Esophagus squamous epithelium (tissue), 5 donors: ENCODE measurements at regions not wholly inside any gene's neighbourhood (a gene's known extent, or its start where the extent isn't known, plus 50 kb on each side); places are given as distances from the start of the nearest gene placed in this dataset.
"Not testable (repeated sequence)": the region's sequence is repeated elsewhere in the genome, so short reads cannot be mapped to it uniquely, and the experiment has no call there.

Source experiments
- DNase-seq: peaks from one replicate; lab custom pipeline; 2025; lab: John Stamatoyannopoulos, UW
- H3K27ac ChIP-seq, 4 donors: fragments of 200-600 bp; sonication (generic); one replicate each; pipeline ENCODE4 v1.5.1; 2016 to 2019; ENCODE audit warnings: mild to moderate bottlenecking in 1 of 4
- H3K27me3 ChIP-seq, 4 donors: fragments of 200-600 bp; sonication (generic); 1 replicate in 3 of 4; 2 replicates in 1 of 4; pipeline versions ENCODE4 v1.5.1 to v1.6.0; 2017 to 2021; ENCODE audit warnings: antibody characterized with exemption in 1 of 4
- H3K36me3 ChIP-seq, 3 donors: fragments of 200-600 bp; sonication (generic); one replicate each; pipeline ENCODE4 v1.5.1; 2016 to 2019
- H3K4me1 ChIP-seq, 3 donors: fragments of 200-600 bp; sonication (generic); one replicate each; pipeline ENCODE4 v1.5.1; 2017 to 2019
- H3K4me3 ChIP-seq, 4 donors: fragments of 200-600 bp; sonication (generic); 1 replicate in 3 of 4; 2 replicates in 1 of 4; pipeline ENCODE4 v1.5.1; 2016 to 2019; ENCODE audit warnings: mild to moderate bottlenecking in 2 of 4, moderate library complexity in 1 of 4
- H3K9me3 ChIP-seq, 3 donors: fragments of 200-600 bp; sonication (generic); one replicate each; pipeline ENCODE4 v1.5.1; 2016 to 2019
- CTCF ChIP-seq, 6 experiments: fragments of 450-650 bp in 4 of 6; fragments of 200-600 bp in 2 of 6; sonication (generic) in 2 of 6; IDR thresholded peaks; one replicate each; pipeline ENCODE4 v1.5.1; 2016 to 2019; ENCODE audit warnings: antibody characterized with exemption in 6 of 6, mild to moderate bottlenecking in 4 of 6, moderate library complexity in 4 of 6
- POLR2A ChIP-seq, 4 donors: fragments of 450-650 bp; IDR thresholded peaks; one replicate each; pipeline ENCODE4 v1.6.1; 2017; ENCODE audit warnings: antibody characterized with exemption in 4 of 4, mild to moderate bottlenecking in 4 of 4, moderate library complexity in 3 of 4
- WGBS, 2 donors: methylation state at CpG; one replicate each; pipeline ENCODE4 v1.1.5; 2018; 5-methylcytosine and 5-hydroxymethylcytosine counted together
- intact Hi-C: fragments of 100-400 bp; cut with DNase I; formaldehyde crosslinking; loops from one replicate; pipeline ENCODE4 v1.15.0; 2022
- donor health status: DM: yes; HTN: yes; CAD: no.

GRCh38 chr1:157218671-157219070 is 80.5 kb upstream of the ETV3 start:
- intact Hi-C loops = no loop called here
- WGBS, 2 donors = 61 to 84% methylated on average over 5 to 6 of the region's 6 CpGs
- Histone ChIP-seq H3K27ac (no peak overlapping the region), H3K36me3 (no peaks in the 10 kb centered on the region), H3K27me3 (peaks cover 0 to 30% (median 0%) of the 10 kb centered on the region in 4 donors), H3K4me3 (no peak overlapping the region), H3K9me3 (peaks cover 0 to 13% (median 0%) of the 10 kb centered on the region in 3 donors), H3K4me1 (no peaks in the 10 kb centered on the region)
- DNase-seq = no peak
- TF ChIP-seq CTCF (IDR thresholded peaks at IDR 0.05) = no peak
- TF ChIP-seq POLR2A (IDR thresholded peaks at IDR 0.05) = no peak

DNA sequence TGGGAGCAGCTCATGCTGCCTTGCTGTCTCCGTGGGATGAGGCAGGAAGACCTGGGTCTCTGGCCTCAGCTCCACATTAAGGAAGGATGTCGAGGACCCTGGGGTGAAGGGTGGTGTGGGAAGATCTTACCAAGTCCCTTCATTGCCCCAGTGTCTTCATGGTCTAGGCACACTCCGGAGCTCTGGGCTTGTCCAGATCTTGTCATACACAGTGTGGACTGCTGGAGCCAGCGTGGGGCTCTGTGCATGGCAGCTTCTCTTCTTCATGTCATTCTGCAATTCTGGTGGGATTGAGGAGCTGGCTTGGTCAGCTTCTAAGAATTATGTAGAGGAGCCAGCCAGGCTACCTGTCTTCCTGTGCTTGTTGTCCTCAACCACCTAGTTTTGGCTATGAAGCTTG is 79.3 kb upstream of the ETV3 start:
- WGBS, 2 donors = 52 to 58% methylated on average over 2 of the region's 4 CpGs
- no peak for TF ChIP-seq POLR2A (IDR thresholded peaks at IDR 0.05)
- no peak for TF ChIP-seq CTCF (IDR thresholded peaks at IDR 0.05)
- peaks cover 0 to 30% (median 0%) of the 10 kb centered on the region in 4 donors for H3K27me3 ChIP-seq
- intact Hi-C loops = no loop called here
- H3K4me1 ChIP-seq = no peaks in the 10 kb centered on the region
- peaks cover 0 to 20% (median 0%) of the 10 kb centered on the region in 3 donors for H3K9me3 ChIP-seq
- no peak overlapping the region for H3K4me3 ChIP-seq
- no peak for DNase-seq
- no peak overlapping the region for H3K27ac ChIP-seq
- H3K36me3 ChIP-seq = no peaks in the 10 kb centered on the region

DNA sequence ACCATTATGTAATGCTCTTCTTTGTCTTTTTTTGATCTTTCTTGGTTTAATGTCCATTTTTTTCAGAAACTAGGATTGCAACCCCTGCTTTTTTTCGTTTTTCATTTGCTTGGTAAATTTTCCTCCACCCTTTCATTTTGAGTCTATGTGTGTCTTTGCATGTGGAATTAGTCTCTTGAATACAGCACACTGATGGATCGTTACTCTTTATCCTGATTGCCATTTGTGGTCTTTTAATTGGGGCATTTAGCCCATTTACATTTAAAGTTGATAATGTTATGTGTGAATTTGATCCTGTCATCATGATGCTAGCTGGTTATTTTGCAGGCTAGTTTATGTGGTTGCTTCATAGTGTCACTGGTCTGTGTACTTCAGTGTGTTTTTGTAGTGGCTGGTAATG is 75.6 kb upstream of the ETV3 start:
- TF ChIP-seq POLR2A (IDR thresholded peaks at IDR 0.05) (no peak), CTCF (IDR thresholded peaks at IDR 0.05) (no peak)
- no peaks in the 10 kb centered on the region for H3K36me3 ChIP-seq
- no peak overlapping the region for H3K27ac ChIP-seq
- no peak for DNase-seq
- no peak overlapping the region for H3K4me3 ChIP-seq
- WGBS, 2 donors = 48 to 60% methylated on average over 2 of the region's 2 CpGs
- no peaks in the 10 kb centered on the region for H3K4me1 ChIP-seq
- peaks cover 0 to 20% (median 0%) of the 10 kb centered on the region in 3 donors for H3K9me3 ChIP-seq
- H3K27me3 ChIP-seq = peaks cover 0 to 19% (median 0%) of the 10 kb centered on the region in 4 donors
- intact Hi-C loops = no loop called here

DNA sequence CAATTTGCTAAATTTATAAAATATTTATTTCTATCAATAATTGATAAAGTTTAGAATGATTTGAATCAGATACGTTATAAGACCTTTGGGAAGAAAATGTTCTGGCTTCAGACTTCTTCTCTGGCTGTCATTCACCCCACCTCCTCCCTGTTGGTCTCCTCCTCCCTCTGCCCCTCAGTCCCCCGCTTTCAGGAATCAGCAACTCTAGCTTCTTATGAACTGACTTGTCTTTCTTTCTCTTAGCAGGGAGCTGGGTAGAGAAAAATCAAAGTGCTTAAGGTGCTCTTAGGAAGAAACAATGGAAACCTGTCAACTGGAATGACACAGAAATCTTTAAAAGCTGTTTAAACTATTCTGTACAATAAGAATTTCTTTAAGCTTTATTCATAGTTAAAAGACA is 71.3 kb upstream of the ETV3 start:
- TF ChIP-seq CTCF (IDR thresholded peaks at IDR 0.05) = no peak
- TF ChIP-seq POLR2A (IDR thresholded peaks at IDR 0.05) = no peak
- Histone ChIP-seq H3K4me1 (no peaks in the 10 kb centered on the region), H3K36me3 (no peaks in the 10 kb centered on the region), H3K27ac (no peak overlapping the region), H3K9me3 (peaks cover 0 to 16% (median 0%) of the 10 kb centered on the region in 3 donors), H3K4me3 (no peak overlapping the region), H3K27me3 (peaks cover 0 to 20% (median 0%) of the 10 kb centered on the region in 4 donors)
- intact Hi-C loops = no loop called here
- no peak for DNase-seq
- 33 to 38% methylated on average over 2 of the region's 2 CpGs for WGBS, 2 donors

DNA sequence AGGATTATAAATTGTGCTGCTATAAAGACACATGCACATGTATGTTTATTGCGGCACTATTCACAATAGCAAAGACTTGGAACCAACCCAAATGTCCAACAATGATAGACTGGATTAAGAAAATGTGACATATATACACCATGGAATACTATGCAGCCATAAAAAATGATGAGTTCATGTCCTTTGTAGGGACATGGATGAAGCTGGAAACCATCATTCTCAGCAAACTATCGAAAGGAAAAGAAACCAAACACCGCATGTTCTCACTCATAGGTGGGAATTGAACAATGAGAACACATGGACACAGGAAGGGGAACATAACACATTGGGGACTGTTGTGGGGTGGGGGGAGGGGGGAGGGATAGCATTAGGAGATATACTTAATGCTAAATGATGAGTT is 67.8 kb upstream of the ETV3 start:
- H3K4me3 ChIP-seq, H3K9me3 ChIP-seq, H3K27ac ChIP-seq, intact Hi-C loops, DNase-seq, H3K4me1 ChIP-seq, H3K36me3 ChIP-seq: not testable (repeated sequence)
- WGBS, 2 donors = 90 to 91% methylated on average over 3 of the region's 3 CpGs
- H3K27me3 ChIP-seq = peaks cover 0 to 39% (median 0%) of the 10 kb centered on the region in 4 donors

DNA sequence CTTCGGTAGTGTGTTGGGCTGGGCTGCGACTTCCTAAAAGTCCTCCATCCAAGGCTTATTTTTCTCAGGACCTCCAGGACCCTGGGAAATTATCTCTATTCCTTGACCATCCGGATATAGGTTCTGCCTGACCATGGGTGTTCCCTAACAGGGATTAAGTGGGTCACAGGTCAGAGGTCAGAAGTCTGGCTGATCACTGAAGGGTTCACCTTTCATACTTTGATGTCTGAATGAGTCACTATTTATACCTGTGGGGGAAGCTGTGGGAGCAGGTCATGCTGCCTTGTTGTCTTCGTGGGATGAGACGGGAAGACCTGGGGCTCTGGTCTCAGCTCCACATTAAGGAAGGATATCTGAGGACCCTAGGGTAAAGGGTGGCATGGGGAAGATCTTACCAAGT is 65.0 kb upstream of the ETV3 start:
- TF ChIP-seq CTCF (IDR thresholded peaks at IDR 0.05) = no peak
- TF ChIP-seq POLR2A (IDR thresholded peaks at IDR 0.05) = no peak
- no peak overlapping the region for H3K27ac ChIP-seq
- no peaks in the 10 kb centered on the region for H3K9me3 ChIP-seq
- no peaks in the 10 kb centered on the region for H3K36me3 ChIP-seq
- DNase-seq = no peak
- no peaks in the 10 kb centered on the region for H3K4me1 ChIP-seq
- peaks cover 0 to 33% (median 0%) of the 10 kb centered on the region in 4 donors for H3K27me3 ChIP-seq
- intact Hi-C loops = no loop called here
- no peak overlapping the region for H3K4me3 ChIP-seq
- WGBS, 2 donors = 86 to 94% methylated on average over 3 to 5 of the region's 5 CpGs
